Stimulated activated CD8-positive, alpha-beta memory T cell treated with anti-CD3 and anti-CD28 coated beads, Interleukin-4, amount 100 ng/mL, for 24 hours (primary cell): ENCODE measurements at regions not wholly inside any gene's neighbourhood (a gene's known extent, or its start where the extent isn't known, plus 50 kb on each side); places are given as distances from the start of the nearest gene placed in this dataset.
"Not testable (repeated sequence)": the region's sequence is repeated elsewhere in the genome, so short reads cannot be mapped to it uniquely, and the experiment has no call there.

ENCODE experiments used
- DNase-seq: peaks from one replicate; pipeline ENCODE4 v3.0.0-alpha.2; 2020; ENCODE audit warnings: low read depth

GRCh38 chr20:12821249-12821648 lies 187.5 kb upstream of the SPTLC3 start:
- no peak for DNase-seq

GRCh38 chr20:12823734-12824133 lies 185.0 kb upstream of the SPTLC3 start:
- no peak for DNase-seq

GRCh38 chr20:12824328-12825225 lies 184.2 kb upstream of the SPTLC3 start:
- DNase-seq = no peak

GRCh38 chr20:12825226-12825595 lies 183.6 kb upstream of the SPTLC3 start:
- no peak for DNase-seq

- no peak for DNase-seq
These were observed 180.9 kb upstream of the SPTLC3 start for GRCh38 chr20:12827816-12828385.

GRCh38 chr20:12829170-12829569 lies 179.6 kb upstream of the SPTLC3 start:
- DNase-seq = no peak

GRCh38 chr20:12833861-12834260 lies 174.9 kb upstream of the SPTLC3 start:
- no peak for DNase-seq

- DNase-seq = no peak
These were observed 172.8 kb upstream of the SPTLC3 start for GRCh38 chr20:12835999-12836398.

- DNase-seq = no peak
These were observed 171.1 kb upstream of the SPTLC3 start for GRCh38 chr20:12837646-12838045.

GRCh38 chr20:12838261-12838866 lies 170.4 kb upstream of the SPTLC3 start:
- DNase-seq = no peak

GRCh38 chr20:12847872-12848271 lies 160.9 kb upstream of the SPTLC3 start:
- no peak for DNase-seq

- DNase-seq = no peak
These were observed 159.4 kb upstream of the SPTLC3 start for GRCh38 chr20:12849225-12849910.

- DNase-seq = not testable (repeated sequence)
These were observed 151.1 kb upstream of the SPTLC3 start for GRCh38 chr20:12857643-12858042.

- DNase-seq = no peak
These were observed 148.0 kb upstream of the SPTLC3 start for GRCh38 chr20:12860619-12861247.

- DNase-seq = no peak
These were observed 139.1 kb upstream of the SPTLC3 start for GRCh38 chr20:12869669-12870068.

- DNase-seq = no peak
These were observed 138.2 kb upstream of the SPTLC3 start for GRCh38 chr20:12870588-12870987.

GRCh38 chr20:12874933-12875332 lies 133.8 kb upstream of the SPTLC3 start:
- no peak for DNase-seq

GRCh38 chr20:12875510-12875909 lies 133.3 kb upstream of the SPTLC3 start:
- DNase-seq = no peak

- DNase-seq = no peak
These were observed 125.8 kb upstream of the SPTLC3 start for GRCh38 chr20:12882832-12883506.

GRCh38 chr20:12883507-12883885 lies 125.3 kb upstream of the SPTLC3 start:
- no peak for DNase-seq

GRCh38 chr20:12886618-12887363 lies 122.0 kb upstream of the SPTLC3 start:
- no peak for DNase-seq
